K562 (cell line): ENCODE measurements at regions not wholly inside any gene's neighbourhood (a gene's known extent, or its start where the extent isn't known, plus 50 kb on each side); places are given as distances from the start of the nearest gene placed in this dataset.

Source experiments
- ATAC-seq: fragments of 200-7000 bp; cut with Tn5 transposase; 3 replicates; pipeline ENCODE4 v1.9.1; 2020; ENCODE audit warnings: moderate library complexity
- BruUV-seq: library from RNA; stranded (reverse); fragments of 400-500 nt; replicated peaks from 2 replicates; lab custom pipeline; 2021; lab: Mats Ljungman, UMichigan
- CTCF ChIA-PET: fragments of 300-600 bp; formaldehyde crosslinking; extraction: SDS; loops from one replicate; lab custom pipeline; 2021; ENCODE audit warnings: low intra/inter-chr PET ratio; lab: Yijun Ruan, JAX
- POLR2A ChIA-PET: fragments of 300-600, 350-650 bp; sonication (Branson Sonifier 250); formaldehyde crosslinking; extraction: SDS; loops from one replicate; lab custom pipeline; 2021; ENCODE audit warnings: antibody characterized with exemption, inconsistent platforms; lab: Yijun Ruan, JAX
- DNase-seq, 4 experiments: peaks; one replicate each; pipeline versions ENCODE4 v3.0.0 to v3.0.0-alpha.2; 2011 to 2018; ENCODE audit warnings: low spot score in 3 of 4, mixed read lengths in 3 of 4; ENCODE audit errors: extremely low read depth in 1 of 4
- FAIRE-seq: peaks from 2 replicates; lab custom pipeline; 2011; peaks lifted over from hg19 to GRCh38; lab: Jason Lieb, UNC
- H2AFZ ChIP-seq: 2 replicates; pipeline ENCODE4 v1.6.0; 2011; ENCODE audit warnings: low read depth, low read length, control low read depth, inconsistent platforms
- H3K27ac ChIP-seq: fragments of 200-600 bp; 3 replicates; pipeline ENCODE4 v1.8.0; 2011; ENCODE audit warnings: low read depth, mild to moderate bottlenecking, control low read depth, inconsistent platforms, low read length, moderate library complexity, mixed read lengths; ENCODE audit errors: extremely low read depth
- H3K27me3 ChIP-seq, 2 experiments: fragments of 300-600 bp in 1 of 2; 2 replicates in 1 of 2; 3 replicates in 1 of 2; pipeline versions ENCODE4 v1.6.0 to v1.8.0; 2011; ENCODE audit warnings: inconsistent platforms in 2 of 2, low read length in 2 of 2, mild to moderate bottlenecking in 1 of 2, mixed read lengths in 1 of 2, moderate library complexity in 1 of 2; ENCODE audit not compliant: control insufficient read depth in 2 of 2, insufficient read depth in 2 of 2
- H3K36me3 ChIP-seq: fragments of 300-600 bp; 3 replicates; pipeline ENCODE4 v1.8.0; 2011; ENCODE audit warnings: mild to moderate bottlenecking, low read length, inconsistent platforms; ENCODE audit not compliant: control insufficient read depth, insufficient read depth
- H3K4me1 ChIP-seq, 2 experiments: fragments of 200-600 bp in 1 of 2; replicated peaks in 1 of 2; 2 replicates in 1 of 2; 3 replicates in 1 of 2; pipeline versions ENCODE4 v1.5.1 to v1.8.0; 2011; ENCODE audit warnings: inconsistent platforms in 2 of 2, low read length in 2 of 2, mild to moderate bottlenecking in 1 of 2, mixed read lengths in 1 of 2, moderate library complexity in 1 of 2; ENCODE audit not compliant: control insufficient read depth in 2 of 2, insufficient read depth in 2 of 2
- H3K4me2 ChIP-seq: 2 replicates; pipeline ENCODE4 v1.6.1; 2011; ENCODE audit warnings: low read length, control low read depth, inconsistent platforms, mixed read lengths; ENCODE audit not compliant: insufficient read depth
- H3K4me3 ChIP-seq: fragments of 200-600 bp; sonication (generic), shearing (Covaris generic); 2 replicates; pipeline ENCODE4 v1.5.1; 2016; ENCODE audit warnings: control low read depth, inconsistent platforms
- H3K79me2 ChIP-seq: fragments of 200-600 bp; 3 replicates; pipeline ENCODE4 v1.8.0; 2011; ENCODE audit warnings: low read length, inconsistent platforms; ENCODE audit not compliant: control insufficient read depth, insufficient read depth
- H3K9ac ChIP-seq, 2 experiments: 2 replicates each; pipeline versions ENCODE4 v1.6.0 to v1.6.1; 2011; ENCODE audit warnings: low read depth in 2 of 2, low read length in 2 of 2, control low read depth in 1 of 2, inconsistent platforms in 1 of 2, mild to moderate bottlenecking in 1 of 2, mixed read lengths in 1 of 2; ENCODE audit not compliant: insufficient read depth in 1 of 2
- H3K9me1 ChIP-seq: one replicate; pipeline ENCODE4 v1.6.0; 2011; ENCODE audit warnings: inconsistent platforms, mild to moderate bottlenecking, low read length, moderate library complexity; ENCODE audit not compliant: control insufficient read depth, insufficient read depth
- H3K9me3 ChIP-seq: replicated peaks from 2 replicates; pipeline ENCODE4 v1.5.1; 2011; ENCODE audit warnings: low read depth, low read length, inconsistent platforms; ENCODE audit not compliant: control insufficient read depth, insufficient read depth
- H4K20me1 ChIP-seq: replicated peaks from 2 replicates; pipeline ENCODE4 v1.6.1; 2011; ENCODE audit warnings: low read length, inconsistent platforms, mixed read lengths; ENCODE audit not compliant: control insufficient read depth, insufficient read depth
- ARNT ChIP-seq, 2 experiments: fragments of 450-650 bp; IDR thresholded peaks; 2 replicates each; pipeline ENCODE4 v1.6.1; 2016; ENCODE audit warnings: mild to moderate bottlenecking in 1 of 2
- GTF3C2 ChIP-seq: IDR thresholded peaks from 3 replicates; pipeline ENCODE4 v1.6.1; 2011; ENCODE audit warnings: borderline replicate concordance, mild to moderate bottlenecking, moderate library complexity; ENCODE audit not compliant: insufficient read length; ENCODE audit errors: extremely low read depth
- HDGF ChIP-seq: fragments of 450-650 bp; IDR thresholded peaks from 2 replicates; pipeline ENCODE4 v1.6.1; 2016
- KDM1A ChIP-seq, 2 experiments: fragments of 450-650 bp; IDR thresholded peaks; 2 replicates each; pipeline ENCODE4 v1.6.1; 2016; ENCODE audit warnings: mild to moderate bottlenecking in 2 of 2
- MAFK ChIP-seq: IDR thresholded peaks from 2 replicates; pipeline ENCODE4 v1.6.1; 2011; ENCODE audit warnings: low read length, improper control_type of control experiment
- MCM5 ChIP-seq: fragments of 450-650 bp; IDR thresholded peaks from 2 replicates; pipeline ENCODE4 v1.6.1; 2016; ENCODE audit warnings: low read depth
- MXI1 ChIP-seq: IDR thresholded peaks from 2 replicates; pipeline ENCODE4 v1.6.1; 2011; ENCODE audit warnings: low read depth, mild to moderate bottlenecking, improper control_type of control experiment, low read length
- PRPF4 ChIP-seq: fragments of 200-400 bp; formaldehyde crosslinking; IDR thresholded peaks from one replicate; pipeline ENCODE4 v1.6.1; 2017; ENCODE audit warnings: low read length, low read depth, mild to moderate bottlenecking; ENCODE audit not compliant: insufficient read depth, poor library complexity, severe bottlenecking
- RFX1 ChIP-seq: fragments of 450-650 bp; IDR thresholded peaks from 2 replicates; pipeline ENCODE4 v1.6.1; 2016; ENCODE audit warnings: mild to moderate bottlenecking, moderate library complexity
- ZNF445 ChIP-seq: fragments of 250-450 bp; sonication (Bioruptor Pico); IDR thresholded peaks from 2 replicates; pipeline ENCODE4 v1.4.0; 2020; ENCODE audit warnings: low read depth, mild to moderate bottlenecking, moderate library complexity
- WGBS: fragments of 100-300 bp; shearing (Covaris generic); methylation state at CpG from one replicate; pipeline ENCODE4 v1.1.6; 2016; ENCODE audit warnings: low coverage, mixed read lengths; ENCODE audit not compliant: insufficient coverage; ENCODE audit errors: missing lambda C conversion rate; 5-methylcytosine and 5-hydroxymethylcytosine counted together
- in situ Hi-C: fragments of 300-500 bp; cut with MboI; formaldehyde crosslinking; loops from 4 replicates; pipeline ENCODE4 v1.15.0; 2018; ENCODE audit warnings: inconsistent platforms, mixed read lengths
- intact Hi-C: fragments of 100-400 bp; cut with micrococcal nuclease; formaldehyde crosslinking; loops from 2 replicates; pipeline ENCODE4 v1.14.2; 2022
- TF ChIP-seq, protein P1 (sequence below), 2 experiments: fragments of 250-450 bp in 1 of 2; fragments of 450-650 bp in 1 of 2; sonication (Bioruptor Pico) in 1 of 2; IDR thresholded peaks; 2 replicates each; pipeline versions ENCODE4 v1.6.1 to v1.8.0; 2016 to 2021; ENCODE audit warnings: mild to moderate bottlenecking in 2 of 2, moderate library complexity in 2 of 2, missing compliant biosample characterization in 1 of 2, missing genetic modification characterization in 1 of 2

- DNase-seq (no peak), FAIRE-seq (no peak), ATAC-seq (no peak)
- Histone ChIP-seq H3K79me2 (no peaks in the 10 kb centered on the region), H3K36me3 (no peaks in the 10 kb centered on the region), H3K9me3 (no peaks in the 10 kb centered on the region), H3K4me3 (no peak overlapping the region), H2AFZ (no peak overlapping the region), H3K27ac (no peak overlapping the region), H3K4me2 (no peak overlapping the region), H3K9ac (no peak overlapping the region), H3K4me1 (no peaks in the 10 kb centered on the region), H3K27me3 (no peaks in the 10 kb centered on the region), H3K9me1 (no peaks in the 10 kb centered on the region), H4K20me1 (no peaks in the 10 kb centered on the region)
- in situ Hi-C loops = no loop called here
- ChIA-PET CTCF (no interaction called here), POLR2A (no interaction called here)
- intact Hi-C loops = no loop called here
- TF ChIP-seq MCM5 = no peak
- no peak for TF ChIP-seq ARNT (IDR thresholded peaks at IDR 0.05)
- no peak for TF ChIP-seq MXI1
- no peak for TF ChIP-seq GTF3C2
- TF ChIP-seq HDGF = no peak
- no peak for TF ChIP-seq ZNF445 (CRISPR knock-in tag)
- TF ChIP-seq PRPF4 = no peak
- TF ChIP-seq MAFK = no peak
- TF ChIP-seq RFX1 = no peak
- TF ChIP-seq, protein P1, sequence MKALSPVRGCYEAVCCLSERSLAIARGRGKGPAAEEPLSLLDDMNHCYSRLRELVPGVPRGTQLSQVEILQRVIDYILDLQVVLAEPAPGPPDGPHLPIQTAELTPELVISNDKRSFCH (CRISPR knock-in tag; IDR thresholded peaks at IDR 0.05) = no peak
- TF ChIP-seq, protein P1 (tag; IDR thresholded peaks at IDR 0.05) = no peak
- TF ChIP-seq KDM1A (IDR thresholded peaks at IDR 0.05) = no peak
- WGBS = 0% methylated on average over 1 of the region's 1 CpG
- BruUV-seq = no TSS peak
Observed at GRCh38 chr9:7615344-7615743, 184.2 kb downstream of the DMAC1 start.
